Heart left ventricle (tissue), 13 donors: ENCODE measurements at regions not wholly inside any gene's neighbourhood (a gene's known extent, or its start where the extent isn't known, plus 50 kb on each side); places are given as distances from the start of the nearest gene placed in this dataset.

Source experiments
- POLR2A ChIP-seq, 2 donors: fragments of 450-650 bp; IDR thresholded peaks; one replicate each; pipeline ENCODE4 v1.6.1; 2017; ENCODE audit warnings: antibody characterized with exemption in 2 of 2, mild to moderate bottlenecking in 2 of 2, moderate library complexity in 2 of 2
- TF ChIP-seq, protein P1 (sequence below), 12 donors: fragments of 200-600 bp; sonication (generic) in 4 of 12; IDR thresholded peaks; one replicate each; pipeline versions ENCODE4 v1.5.0 to v1.8.0; 2018 to 2022; ENCODE audit warnings: antibody characterized with exemption in 12 of 12, mild to moderate bottlenecking in 5 of 12
- donor health status: ischemic (EF 13 %, LVEDD 7.1; RV severe dilation, severe dysfunction).
- donor health status: DM: no; HTN: yes; CAD: no.
- donor health status: DM: no; HTN: no; CAD: no.
- donor health status: ischemic (EF 25% LVEDD 6.9; RV normal size, moderate dysfunction).
- donor health status: ischemic (EF 25% LVEDD 5.7; RV mildly dilated, moderate dysfunction).
- donor health status: ischemic (EF 35%, LVEDD 5.7; RV mildly dilated, moderate dysfunction).
- donor health status: nonischemic (EF 11% LVEDD 7.7; RV severe dilation, severe dysfunction).
- donor health status: DM: yes; HTN: yes; CAD: no.
- donor health status: PGD.
- donor health status: ischemic (EF 29% LVEDD 5.4; RV normal size, mild dysfunction).
- donor health status: nonischemic (EF 23%, LVEDD 6.1; RV moderate dilation, normal function).

DNA sequence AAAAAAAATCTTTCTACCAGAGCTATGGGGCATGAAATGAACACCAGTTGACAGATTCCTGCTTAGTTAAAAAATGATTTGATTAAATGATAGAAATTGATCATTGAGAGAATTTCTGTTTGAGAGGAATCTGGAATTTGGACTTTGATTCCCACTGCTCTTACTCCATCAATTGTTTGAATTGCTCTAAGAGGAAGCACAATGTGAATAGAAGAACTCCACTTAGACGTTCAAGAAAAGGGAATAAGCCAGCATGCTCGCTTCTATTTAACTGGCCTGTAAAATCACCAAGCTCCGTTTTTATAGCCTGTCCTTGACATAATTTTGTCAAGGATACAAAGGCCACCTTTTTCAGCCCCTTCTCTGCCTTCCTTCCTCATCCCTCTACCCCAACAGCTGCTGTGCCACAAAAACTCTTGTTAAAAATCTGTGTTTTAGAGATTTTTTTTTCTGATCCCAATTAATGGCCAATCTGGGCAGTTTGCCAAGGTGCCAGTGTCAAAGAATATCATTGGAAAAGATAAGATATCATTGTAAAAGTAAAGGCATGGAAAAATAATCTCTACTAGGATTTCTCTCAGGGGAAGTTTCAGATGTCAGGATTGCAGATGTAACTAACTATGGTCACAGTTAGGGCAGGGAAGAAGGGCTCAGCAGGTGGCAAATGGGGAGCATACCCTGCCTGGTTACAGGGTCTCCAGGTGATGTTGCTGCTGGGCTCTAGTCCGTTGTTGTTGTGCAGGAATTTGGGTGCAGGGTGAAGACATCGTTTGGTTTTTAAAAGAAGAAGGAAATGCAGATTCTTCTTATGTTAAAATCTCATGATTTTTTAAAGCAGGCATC, 301.8 kb upstream of the PDZRN3 start:
- TF ChIP-seq POLR2A (IDR thresholded peaks at IDR 0.05), result no peak
- TF ChIP-seq, protein P1, sequence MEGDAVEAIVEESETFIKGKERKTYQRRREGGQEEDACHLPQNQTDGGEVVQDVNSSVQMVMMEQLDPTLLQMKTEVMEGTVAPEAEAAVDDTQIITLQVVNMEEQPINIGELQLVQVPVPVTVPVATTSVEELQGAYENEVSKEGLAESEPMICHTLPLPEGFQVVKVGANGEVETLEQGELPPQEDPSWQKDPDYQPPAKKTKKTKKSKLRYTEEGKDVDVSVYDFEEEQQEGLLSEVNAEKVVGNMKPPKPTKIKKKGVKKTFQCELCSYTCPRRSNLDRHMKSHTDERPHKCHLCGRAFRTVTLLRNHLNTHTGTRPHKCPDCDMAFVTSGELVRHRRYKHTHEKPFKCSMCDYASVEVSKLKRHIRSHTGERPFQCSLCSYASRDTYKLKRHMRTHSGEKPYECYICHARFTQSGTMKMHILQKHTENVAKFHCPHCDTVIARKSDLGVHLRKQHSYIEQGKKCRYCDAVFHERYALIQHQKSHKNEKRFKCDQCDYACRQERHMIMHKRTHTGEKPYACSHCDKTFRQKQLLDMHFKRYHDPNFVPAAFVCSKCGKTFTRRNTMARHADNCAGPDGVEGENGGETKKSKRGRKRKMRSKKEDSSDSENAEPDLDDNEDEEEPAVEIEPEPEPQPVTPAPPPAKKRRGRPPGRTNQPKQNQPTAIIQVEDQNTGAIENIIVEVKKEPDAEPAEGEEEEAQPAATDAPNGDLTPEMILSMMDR (IDR thresholded peaks at IDR 0.05), result no peak
